Adrenal gland (tissue), 9 donors: ENCODE measurements at regions not wholly inside any gene's neighbourhood (a gene's known extent, or its start where the extent isn't known, plus 50 kb on each side); places are given as distances from the start of the nearest gene placed in this dataset.

ENCODE experiments used
- DNase-seq, 7 donors: peaks; one replicate each; pipeline ENCODE4 v3.0.0-alpha.2; 2019 to 2020
- H3K27ac ChIP-seq, 5 donors: fragments of 200-600 bp; sonication (generic) in 4 of 5; 1 replicate in 3 of 5; 2 replicates in 2 of 5; pipeline versions ENCODE4 v1.5.1 to v1.8.0; 2016 to 2020; ENCODE audit warnings: mild to moderate bottlenecking in 1 of 5
- H3K27me3 ChIP-seq: fragments of 200-600 bp; 2 replicates; pipeline ENCODE4 v1.8.0; 2021
- H3K36me3 ChIP-seq, 2 donors: fragments of 200-600 bp; replicated peaks in 1 of 2; 1 replicate in 1 of 2; 2 replicates in 1 of 2; pipeline versions ENCODE4 v1.5.1 to v1.8.0; 2018 to 2022
- H3K4me1 ChIP-seq, 2 donors: fragments of 200-600 bp; replicated peaks in 1 of 2; 1 replicate in 1 of 2; 2 replicates in 1 of 2; pipeline versions ENCODE4 v1.5.1 to v1.8.0; 2018 to 2021
- H3K4me3 ChIP-seq, 4 donors: fragments of 200-600 bp; sonication (generic) in 3 of 4; one replicate each; pipeline ENCODE4 v1.5.1; 2016 to 2018
- H3K9me3 ChIP-seq, 3 donors: fragments of 200-600 bp; sonication (generic) in 1 of 3; replicated peaks in 1 of 3; 1 replicate in 2 of 3; 2 replicates in 1 of 3; pipeline versions ENCODE4 v1.5.1 to v1.8.0; 2016 to 2021
- POLR2A ChIP-seq, 2 donors: fragments of 450-650 bp; IDR thresholded peaks; one replicate each; pipeline ENCODE4 v1.6.1; 2017; ENCODE audit warnings: antibody characterized with exemption in 2 of 2, mild to moderate bottlenecking in 2 of 2, moderate library complexity in 1 of 2
- WGBS, 4 donors: extraction: QIAGEN DNeasy Blood & Tissue Kit in 2 of 4; methylation state at CpG; one replicate each; pipeline versions ENCODE4 v1.1.5 to v1.1.7; 2013 to 2017; 5-methylcytosine and 5-hydroxymethylcytosine counted together
- intact Hi-C, 2 donors: fragments of 100-400 bp; cut with DNase I; formaldehyde crosslinking; loops; one replicate each; pipeline versions ENCODE4 v1.14.1 to v1.15.0; 2022 to 2023
- TF ChIP-seq, protein P1 (sequence below), 6 experiments: fragments of 450-650 bp in 4 of 6; fragments of 200-600 bp in 2 of 6; sonication (generic) in 1 of 6; IDR thresholded peaks; 1 replicate in 5 of 6; 2 replicates in 1 of 6; pipeline versions ENCODE4 v1.5.1 to v1.8.0; 2016 to 2021; ENCODE audit warnings: antibody characterized with exemption in 6 of 6, mild to moderate bottlenecking in 2 of 6, moderate library complexity in 1 of 6
- donor health status: healthy with polysubstance abuse.
- donor health status: Bipolar disorder and iron deficiency.
- donor health status: DM: yes; HTN: yes; CAD: no.
- donor health status: DM: no; HTN: no; CAD: no.
- donor health status: DM: no; HTN: no; CAD: no.

DNA sequence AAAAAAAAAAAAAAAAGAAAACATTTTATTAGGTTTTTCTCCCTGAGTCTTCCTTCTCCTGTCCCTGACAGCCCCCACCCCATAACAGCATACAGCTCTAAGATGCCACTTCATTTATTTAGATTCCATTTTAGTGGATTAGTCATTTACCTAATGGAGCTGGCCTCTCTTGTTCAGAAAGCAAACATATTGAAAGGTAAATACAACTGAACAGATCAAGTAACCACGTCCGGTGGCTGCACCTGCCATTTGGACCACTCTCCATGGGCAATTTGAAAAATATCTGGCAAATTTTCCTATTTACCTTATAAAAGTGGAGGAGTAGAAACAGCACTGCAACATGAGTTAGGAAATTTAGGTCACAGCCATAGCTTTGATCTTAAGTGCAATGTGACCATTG is 254.6 kb downstream of the C12orf42 start:
- no peaks in the 10 kb centered on the region for H3K4me1 ChIP-seq
- no peak overlapping the region for H3K4me3 ChIP-seq
- intact Hi-C loops: no loop called here
- H3K27ac ChIP-seq: no peak overlapping the region
- no peak for DNase-seq
- TF ChIP-seq, protein P1, sequence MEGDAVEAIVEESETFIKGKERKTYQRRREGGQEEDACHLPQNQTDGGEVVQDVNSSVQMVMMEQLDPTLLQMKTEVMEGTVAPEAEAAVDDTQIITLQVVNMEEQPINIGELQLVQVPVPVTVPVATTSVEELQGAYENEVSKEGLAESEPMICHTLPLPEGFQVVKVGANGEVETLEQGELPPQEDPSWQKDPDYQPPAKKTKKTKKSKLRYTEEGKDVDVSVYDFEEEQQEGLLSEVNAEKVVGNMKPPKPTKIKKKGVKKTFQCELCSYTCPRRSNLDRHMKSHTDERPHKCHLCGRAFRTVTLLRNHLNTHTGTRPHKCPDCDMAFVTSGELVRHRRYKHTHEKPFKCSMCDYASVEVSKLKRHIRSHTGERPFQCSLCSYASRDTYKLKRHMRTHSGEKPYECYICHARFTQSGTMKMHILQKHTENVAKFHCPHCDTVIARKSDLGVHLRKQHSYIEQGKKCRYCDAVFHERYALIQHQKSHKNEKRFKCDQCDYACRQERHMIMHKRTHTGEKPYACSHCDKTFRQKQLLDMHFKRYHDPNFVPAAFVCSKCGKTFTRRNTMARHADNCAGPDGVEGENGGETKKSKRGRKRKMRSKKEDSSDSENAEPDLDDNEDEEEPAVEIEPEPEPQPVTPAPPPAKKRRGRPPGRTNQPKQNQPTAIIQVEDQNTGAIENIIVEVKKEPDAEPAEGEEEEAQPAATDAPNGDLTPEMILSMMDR (IDR thresholded peaks at IDR 0.05): no peak
- no peak for TF ChIP-seq POLR2A (IDR thresholded peaks at IDR 0.05)
- H3K36me3 ChIP-seq: no peaks in the 10 kb centered on the region
- WGBS, 4 donors: 71 to 89% (median 79%) methylated on average over 2 of the region's 2 CpGs
- no peaks in the 10 kb centered on the region for H3K9me3 ChIP-seq
- no peaks in the 10 kb centered on the region for H3K27me3 ChIP-seq

DNA sequence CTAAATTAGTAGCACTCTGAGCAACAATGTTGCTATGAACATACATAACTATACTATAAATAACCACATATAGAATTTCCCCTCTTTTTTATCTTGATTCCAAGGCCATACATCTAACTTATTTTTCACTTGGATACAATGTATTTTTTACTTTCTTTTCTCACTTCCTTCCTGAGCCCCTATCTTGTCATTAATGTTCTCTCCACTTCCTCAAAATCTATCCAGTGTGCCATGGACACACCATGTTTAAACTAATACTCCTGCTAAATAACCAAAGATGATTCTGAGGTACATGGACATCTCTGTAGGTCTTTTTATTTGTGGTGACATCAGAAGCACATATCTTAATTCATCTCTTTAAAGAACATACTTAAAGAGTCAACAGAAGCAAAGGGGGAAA is 251.2 kb downstream of the C12orf42 start:
- Histone ChIP-seq H3K27me3 (no peaks in the 10 kb centered on the region), H3K36me3 (no peaks in the 10 kb centered on the region), H3K9me3 (no peaks in the 10 kb centered on the region), H3K4me3 (no peak overlapping the region), H3K4me1 (no peaks in the 10 kb centered on the region), H3K27ac (no peak overlapping the region)
- no peak for DNase-seq
- intact Hi-C loops: no loop called here
- no peak for TF ChIP-seq POLR2A (IDR thresholded peaks at IDR 0.05)
- TF ChIP-seq, protein P1 (IDR thresholded peaks at IDR 0.05): no peak

DNA sequence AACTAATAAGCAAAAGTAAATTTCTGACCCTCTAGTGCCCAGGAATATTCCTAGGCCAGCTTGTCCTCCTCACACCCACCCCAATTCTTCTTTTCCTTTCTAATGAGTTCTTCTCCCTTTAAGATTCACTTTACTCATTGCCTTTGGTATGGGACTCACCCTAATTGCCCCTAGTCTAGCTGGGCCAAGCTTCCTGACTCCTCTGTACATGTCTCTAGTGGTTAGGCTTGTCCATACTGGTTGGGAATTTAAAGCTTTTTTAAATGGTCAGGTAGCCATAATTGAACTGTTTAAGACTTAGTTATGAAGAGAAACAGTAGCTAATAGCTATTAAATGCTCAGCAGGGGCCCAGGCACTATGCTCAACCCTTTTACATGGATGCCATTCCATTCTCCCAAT is 248.2 kb downstream of the C12orf42 start:
- Histone ChIP-seq H3K4me1 (no peaks in the 10 kb centered on the region), H3K27me3 (no peaks in the 10 kb centered on the region), H3K9me3 (no peaks in the 10 kb centered on the region), H3K36me3 (no peaks in the 10 kb centered on the region), H3K27ac (no peak overlapping the region), H3K4me3 (no peak overlapping the region)
- TF ChIP-seq POLR2A (IDR thresholded peaks at IDR 0.05): no peak
- TF ChIP-seq, protein P1 (IDR thresholded peaks at IDR 0.05): no peak
- no peak for DNase-seq
- intact Hi-C loops: no loop called here

DNA sequence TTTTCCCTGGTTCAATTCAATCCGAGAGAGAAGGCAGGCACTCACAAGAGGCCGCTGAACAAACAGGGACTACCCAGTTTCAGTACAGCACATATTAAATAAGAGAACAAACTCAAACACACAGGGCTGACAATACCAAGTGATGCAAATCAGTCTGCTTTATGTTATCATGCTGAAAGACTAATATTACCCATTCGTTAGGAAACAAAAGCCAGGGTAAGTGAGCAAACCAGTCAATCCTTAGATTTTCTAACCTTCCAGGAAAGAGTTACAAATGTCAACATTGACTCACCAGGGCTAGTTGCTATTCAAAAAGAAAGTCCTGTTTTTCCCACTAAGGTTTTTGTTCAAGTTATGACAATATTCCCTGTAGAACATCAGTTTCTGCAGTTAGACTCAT is 246.2 kb downstream of the C12orf42 start:
- no peaks in the 10 kb centered on the region for H3K36me3 ChIP-seq
- TF ChIP-seq, protein P1 (IDR thresholded peaks at IDR 0.05): no peak
- no peak for TF ChIP-seq POLR2A (IDR thresholded peaks at IDR 0.05)
- intact Hi-C loops: no loop called here
- H3K27me3 ChIP-seq: no peaks in the 10 kb centered on the region
- no peaks in the 10 kb centered on the region for H3K9me3 ChIP-seq
- DNase-seq: no peak
- no peaks in the 10 kb centered on the region for H3K4me1 ChIP-seq
- no peak overlapping the region for H3K4me3 ChIP-seq
- no peak overlapping the region for H3K27ac ChIP-seq
- WGBS, 4 donors: 67 to 80% (median 70%) methylated on average over 3 of the region's 3 CpGs
